Left renal cortex interstitium (tissue), 4 donors: ENCODE measurements at regions not wholly inside any gene's neighbourhood (a gene's known extent, or its start where the extent isn't known, plus 50 kb on each side); places are given as distances from the start of the nearest gene placed in this dataset.
"Not testable (repeated sequence)": the region's sequence is repeated elsewhere in the genome, so short reads cannot be mapped to it uniquely, and the experiment has no call there.

Experiments
- DNase-seq, 4 donors: peaks; one replicate each; pipeline ENCODE4 v3.0.0-alpha.2; 2013; ENCODE audit warnings: low read depth in 4 of 4, low spot score in 2 of 4, missing footprints in 1 of 4

- no peak for DNase-seq
Observed at GRCh38 chr3:88385090-88385489, 235.3 kb downstream of the C3orf38 start.

- no peak for DNase-seq
Observed at GRCh38 chr3:88398581-88398980, 248.8 kb downstream of the C3orf38 start.

DNA sequence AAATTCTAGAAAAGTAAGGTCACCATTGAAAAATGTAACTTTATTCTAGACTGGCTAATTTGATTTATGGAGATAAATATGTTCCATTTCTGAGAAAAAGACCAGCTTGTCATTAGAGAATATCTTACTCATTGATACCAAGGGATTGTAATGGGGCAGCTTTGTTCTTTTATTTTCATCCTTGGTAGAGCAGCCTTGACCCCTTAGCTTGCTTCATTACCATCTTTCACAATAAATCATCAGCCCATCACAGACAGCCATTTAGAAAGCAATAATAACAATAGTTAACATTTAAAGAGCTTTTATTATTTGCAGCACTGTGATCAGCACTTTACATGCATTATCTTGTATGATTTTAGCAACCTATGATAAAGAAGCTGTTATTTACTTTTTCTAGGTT is 253.6 kb downstream of the C3orf38 start:
- DNase-seq = no peak

- no peak for DNase-seq
Observed at GRCh38 chr3:88408097-88408496, 258.3 kb downstream of the C3orf38 start.

DNA sequence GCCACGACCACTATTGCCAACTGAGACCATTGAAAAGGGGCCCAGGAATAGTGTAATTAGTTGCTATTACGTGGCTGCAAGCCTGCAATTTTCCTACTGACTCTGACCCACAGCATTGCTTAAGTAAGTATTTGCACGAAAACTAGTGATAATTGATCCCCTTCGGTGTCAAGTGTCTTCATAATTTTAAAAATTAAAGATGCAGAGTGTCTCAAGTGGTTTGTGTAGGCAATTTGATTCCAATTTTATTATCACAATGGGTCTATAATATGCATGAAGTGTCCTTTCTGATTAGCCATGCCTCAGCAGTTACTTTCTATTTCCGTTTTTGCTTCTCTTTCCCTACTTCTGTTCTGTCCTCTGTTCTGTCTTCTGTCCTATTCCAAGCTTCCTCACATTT is 259.2 kb downstream of the C3orf38 start:
- DNase-seq = no peak

- DNase-seq = no peak
Observed at GRCh38 chr3:88410259-88410658, 260.5 kb downstream of the C3orf38 start.

DNA sequence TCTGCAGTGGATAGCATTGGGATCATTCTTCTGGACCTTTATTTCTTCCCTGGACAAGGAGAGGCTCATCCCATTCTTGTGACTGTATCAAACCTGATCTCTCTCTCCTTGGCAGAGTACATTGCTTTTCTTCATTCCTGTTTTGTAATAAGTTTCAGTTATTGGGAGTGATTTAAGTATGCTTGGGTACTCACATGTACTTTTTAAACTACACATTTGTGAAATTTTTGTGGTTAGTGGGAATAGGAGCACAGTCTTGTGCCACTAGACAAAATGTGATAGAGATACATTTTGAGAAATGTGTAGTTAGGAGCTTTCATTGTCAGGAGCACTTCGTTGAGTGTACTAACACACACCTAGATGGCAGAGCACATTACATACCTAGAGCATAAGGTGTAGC is 262.6 kb downstream of the C3orf38 start:
- no peak for DNase-seq

DNA sequence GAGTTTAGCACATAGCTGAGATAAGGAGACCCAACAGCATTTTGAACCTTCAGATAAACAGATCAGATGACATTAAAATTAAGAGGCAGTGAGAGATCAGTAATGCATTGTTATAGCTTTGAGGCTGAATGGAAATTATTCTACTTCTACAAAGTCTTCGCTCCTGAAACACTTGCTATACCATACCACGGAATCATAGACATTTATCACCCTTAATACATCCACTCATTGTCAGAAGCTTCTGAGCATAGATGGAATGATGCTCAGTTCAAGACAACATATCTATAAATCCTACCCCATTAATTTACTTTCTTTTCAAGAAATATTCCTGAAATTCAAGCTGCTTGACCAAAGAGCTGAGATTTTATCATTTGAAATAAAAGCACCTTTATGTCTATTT is 266.7 kb downstream of the C3orf38 start:
- no peak for DNase-seq

DNA sequence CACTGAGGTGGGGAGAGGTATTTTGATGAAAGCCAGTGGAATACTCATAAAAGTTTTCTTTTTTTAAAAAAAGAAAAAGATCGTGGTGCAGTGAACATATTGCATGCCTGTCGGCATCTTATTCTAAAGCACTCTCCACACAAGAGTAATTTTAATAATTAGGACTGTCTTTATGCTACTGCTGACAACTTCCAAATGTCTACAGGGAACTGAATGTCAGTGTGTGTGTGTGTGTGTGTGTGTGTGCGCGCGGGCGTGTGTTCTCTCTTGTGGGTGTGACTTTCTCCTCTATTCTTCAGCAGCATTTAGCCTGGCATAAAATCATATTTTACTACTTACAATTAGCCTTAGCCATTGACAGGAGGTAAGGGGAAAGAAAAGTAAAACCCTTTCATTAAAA is 268.5 kb downstream of the C3orf38 start:
- no peak for DNase-seq

GRCh38 chr3:88433568-88433967 is 283.8 kb downstream of the C3orf38 start:
- DNase-seq = no peak

DNA sequence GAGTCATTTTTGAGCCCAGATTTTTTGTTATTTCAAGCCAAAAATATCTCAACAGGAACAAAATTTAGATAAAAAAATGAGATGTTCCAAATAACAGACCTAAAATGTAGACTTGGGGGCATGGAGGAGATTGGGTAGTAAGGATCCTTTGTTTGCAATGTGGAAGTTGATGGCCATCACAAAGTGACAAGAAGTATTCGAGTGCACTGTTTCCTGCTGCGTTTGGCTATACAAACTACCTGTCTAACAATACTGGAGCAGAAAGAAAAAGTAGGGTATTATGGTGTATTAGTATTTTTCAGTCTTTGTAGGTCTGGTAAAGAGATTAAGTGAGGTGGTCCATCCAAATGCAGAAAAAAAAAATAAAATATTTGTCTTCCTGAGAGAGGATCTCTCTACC is 284.2 kb downstream of the C3orf38 start:
- DNase-seq = no peak

- no peak for DNase-seq
Observed at GRCh38 chr3:88440701-88441100, 290.9 kb downstream of the C3orf38 start.

DNA sequence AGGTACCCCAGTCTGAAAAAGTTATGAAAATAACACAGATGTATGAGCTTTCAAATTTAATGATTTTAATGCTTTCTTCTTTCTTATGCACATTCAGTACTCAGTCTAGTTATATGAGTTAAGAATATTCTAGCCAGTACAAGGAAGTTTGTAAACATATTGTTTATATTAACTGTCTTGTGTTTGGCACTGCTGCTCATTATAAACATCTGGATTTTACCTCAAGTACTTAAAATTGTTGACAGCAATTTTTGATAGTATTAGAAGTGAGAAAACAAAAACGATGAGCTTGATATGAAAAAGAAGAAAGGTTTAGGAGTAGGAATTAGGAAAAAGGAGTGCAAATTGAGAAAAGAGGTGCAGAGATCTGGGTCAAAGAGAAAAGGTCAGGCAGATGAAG is 293.3 kb downstream of the C3orf38 start:
- no peak for DNase-seq

- no peak for DNase-seq
Observed at GRCh38 chr3:88444251-88444650, 294.5 kb downstream of the C3orf38 start.

GRCh38 chr3:88452228-88452627 is 302.5 kb downstream of the C3orf38 start:
- DNase-seq = no peak

DNA sequence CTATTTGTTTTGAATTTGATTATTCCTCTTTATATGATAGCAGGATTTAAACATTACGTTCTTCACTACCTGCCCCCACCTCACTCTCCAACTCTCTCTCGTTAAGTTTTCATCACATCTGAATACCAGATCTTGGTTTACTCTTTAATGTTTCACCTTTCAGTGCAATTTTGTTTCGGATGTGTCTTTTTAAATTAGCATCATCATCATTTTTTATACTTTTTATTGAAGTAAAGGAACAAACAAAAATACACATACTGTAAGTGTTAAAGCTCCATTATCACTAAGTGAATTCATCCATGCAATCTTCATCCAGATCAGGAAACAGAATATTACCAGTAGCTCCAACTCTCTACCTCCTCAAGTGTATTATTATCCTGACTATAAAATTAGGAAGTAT is 310.6 kb downstream of the C3orf38 start:
- DNase-seq = no peak

DNA sequence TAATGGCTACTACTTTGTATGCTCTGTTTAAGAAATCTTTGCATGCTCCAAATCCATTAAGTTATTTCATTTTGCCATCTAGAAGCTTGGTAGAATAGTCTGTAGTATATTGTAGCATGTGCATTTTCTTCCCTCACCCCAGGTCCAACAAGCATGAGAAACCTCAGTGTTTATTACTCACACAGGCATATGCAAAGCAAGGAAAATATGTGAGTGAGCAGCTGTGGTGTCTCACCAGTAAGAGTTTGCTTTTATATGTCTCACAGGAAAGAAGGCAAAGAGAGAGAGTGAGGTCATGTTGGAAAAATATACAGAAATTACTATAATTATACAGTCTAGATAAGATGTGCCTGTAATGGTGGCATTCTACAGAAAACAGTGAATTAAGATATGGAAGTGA is 312.5 kb downstream of the C3orf38 start:
- DNase-seq = no peak

GRCh38 chr3:88467191-88467590 is 317.4 kb downstream of the C3orf38 start:
- no peak for DNase-seq

DNA sequence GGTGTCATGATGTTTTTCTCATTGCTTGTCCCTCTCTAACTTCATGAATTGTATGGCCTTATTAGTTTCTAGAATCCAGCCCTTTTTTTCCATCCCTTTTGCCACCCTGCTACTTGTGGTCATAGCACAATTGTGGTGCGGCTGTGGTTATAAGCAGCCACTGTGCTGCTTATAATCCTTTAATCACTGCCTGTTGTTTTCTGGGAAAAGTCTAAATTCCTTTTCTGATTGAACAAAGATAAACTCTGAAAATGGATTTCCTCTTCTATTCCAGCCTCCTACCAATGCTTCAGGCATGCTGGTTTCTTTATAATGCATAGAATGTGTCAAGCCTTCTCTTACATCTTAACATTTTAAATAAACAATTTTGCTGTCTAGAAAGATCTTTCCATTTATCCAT is 319.5 kb downstream of the C3orf38 start:
- DNase-seq = no peak

DNA sequence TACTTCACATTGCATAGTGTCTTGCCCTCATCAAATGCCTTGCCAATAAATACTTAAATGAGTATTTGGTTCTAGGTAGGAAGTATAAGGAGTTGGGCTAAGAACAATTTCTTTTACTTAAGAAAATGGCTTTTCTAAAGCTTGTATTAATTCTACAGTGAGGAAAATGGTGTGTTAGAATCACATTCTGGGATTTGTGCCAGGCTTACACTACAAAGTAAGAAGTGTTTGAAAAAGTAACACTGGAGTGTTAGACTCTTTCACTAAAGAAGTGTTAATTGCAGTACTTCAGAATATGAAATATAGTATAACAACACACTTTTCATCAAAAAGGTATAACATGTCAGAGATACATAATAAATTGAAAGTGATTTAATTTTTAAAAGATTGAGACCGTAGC is 328.7 kb downstream of the C3orf38 start:
- DNase-seq = no peak

DNA sequence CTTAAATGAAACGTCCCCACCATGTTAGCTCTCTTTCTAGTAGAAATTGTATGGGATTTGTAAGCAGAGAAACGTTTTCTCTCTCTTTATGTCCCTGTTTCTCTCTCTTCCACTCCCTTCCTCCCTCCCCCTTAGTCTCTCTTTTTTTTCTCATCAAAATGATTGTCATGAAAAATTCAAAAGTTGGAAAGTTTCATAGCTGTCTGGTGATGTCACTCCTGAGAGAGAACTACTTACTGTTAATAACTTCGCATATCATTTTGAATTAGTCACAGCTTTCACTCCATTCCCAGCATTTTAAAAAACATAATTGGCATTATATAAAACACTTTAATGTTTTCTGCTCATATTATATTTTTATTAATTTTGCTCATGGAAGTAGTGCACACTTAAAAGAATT is 331.1 kb downstream of the C3orf38 start:
- no peak for DNase-seq

GRCh38 chr3:88485001-88485400 is 335.2 kb downstream of the C3orf38 start:
- DNase-seq = no peak

DNA sequence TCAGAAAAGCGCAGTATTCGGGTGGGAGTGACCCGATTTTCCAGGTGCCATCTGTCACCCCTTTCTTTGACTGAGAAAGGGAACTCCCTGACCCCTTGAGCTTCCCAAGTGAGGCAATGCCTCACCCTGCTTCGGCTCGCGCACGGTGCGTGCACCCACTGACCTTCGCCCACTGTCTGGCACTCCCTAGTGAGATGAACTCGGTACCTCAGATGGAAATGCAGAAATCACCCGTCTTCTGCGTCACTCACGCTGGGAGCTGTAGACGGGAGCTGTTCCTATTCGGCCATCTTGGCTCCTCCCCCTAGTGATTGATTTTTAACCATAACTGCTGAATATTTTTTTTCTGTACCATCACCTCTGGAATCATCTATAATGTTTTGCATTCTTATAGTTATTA is 359.1 kb downstream of the C3orf38 start:
- not testable (repeated sequence) for DNase-seq

GRCh38 chr3:88509582-88509981 is 359.8 kb downstream of the C3orf38 start:
- DNase-seq = no peak
